HG03045 (cell line): ENCODE measurements at regions not wholly inside any gene's neighbourhood (a gene's known extent, or its start where the extent isn't known, plus 50 kb on each side); places are given as distances from the start of the nearest gene placed in this dataset.
"Not testable (repeated sequence)": the region's sequence is repeated elsewhere in the genome, so short reads cannot be mapped to it uniquely, and the experiment has no call there.

ENCODE experiments used
- ATAC-seq: cut with Tn5 transposase; IDR thresholded peaks from one replicate; pipeline ENCODE4 v1.9.1; 2021; ENCODE audit warnings: mild to moderate bottlenecking, moderate library complexity; ENCODE audit not compliant: unreplicated experiment

GRCh38 chr6:147958683-147959082 is 384.0 kb upstream of the SASH1 start:
- no peak for ATAC-seq

- ATAC-seq = no peak
Measured at GRCh38 chr6:147961481-147962141, 381.0 kb upstream of the SASH1 start.

- not testable (repeated sequence) for ATAC-seq
Measured at GRCh38 chr6:147965448-147965847, 377.2 kb upstream of the SASH1 start.

- ATAC-seq = no peak
Measured at GRCh38 chr6:147970970-147971369, 371.7 kb upstream of the SASH1 start.

- ATAC-seq = no peak
Measured at GRCh38 chr6:147972448-147972847, 370.2 kb upstream of the SASH1 start.

- no peak for ATAC-seq
Measured at GRCh38 chr6:147973806-147974205, 368.8 kb upstream of the SASH1 start.

- no peak for ATAC-seq
Measured at GRCh38 chr6:147974376-147974775, 368.3 kb upstream of the SASH1 start.

GRCh38 chr6:147977851-147978465 is 364.7 kb upstream of the SASH1 start:
- no peak for ATAC-seq

GRCh38 chr6:147979966-147980365 is 362.7 kb upstream of the SASH1 start:
- ATAC-seq = no peak

GRCh38 chr6:147983581-147984366 is 358.9 kb upstream of the SASH1 start:
- ATAC-seq = no peak

- no peak for ATAC-seq
Measured at GRCh38 chr6:147986846-147987245, 355.8 kb upstream of the SASH1 start.

- no peak for ATAC-seq
Measured at GRCh38 chr6:147990159-147990558, 352.5 kb upstream of the SASH1 start.

GRCh38 chr6:147991961-147992360 is 350.7 kb upstream of the SASH1 start:
- ATAC-seq = no peak

GRCh38 chr6:147999001-147999540 is 343.6 kb upstream of the SASH1 start:
- no peak for ATAC-seq

- no peak for ATAC-seq
Measured at GRCh38 chr6:148001844-148002642, 340.6 kb upstream of the SASH1 start.

- no peak for ATAC-seq
Measured at GRCh38 chr6:148004651-148005050, 338.0 kb upstream of the SASH1 start.

GRCh38 chr6:148005806-148006205 is 336.8 kb upstream of the SASH1 start:
- no peak for ATAC-seq

GRCh38 chr6:148010516-148010915 is 332.1 kb upstream of the SASH1 start:
- ATAC-seq = not testable (repeated sequence)

GRCh38 chr6:148016013-148016412 is 326.6 kb upstream of the SASH1 start:
- ATAC-seq = no peak

GRCh38 chr6:148021165-148021564 is 321.5 kb upstream of the SASH1 start:
- ATAC-seq = no peak

- ATAC-seq = no peak
Measured at GRCh38 chr6:148021699-148022098, 320.9 kb upstream of the SASH1 start.
